ENCODE measurements at regions not wholly inside any gene's neighbourhood (a gene's known extent, or its start where the extent isn't known, plus 50 kb on each side); places are given as distances from the start of the nearest gene placed in this dataset.

GRCh38 chr5:26553079-26553478 is 485.3 kb downstream of the CDH9 start:
- no CpG with 5 or more reads among the region's 2 CpGs for WGBS, 2 experiments (ENCODE audit: extremely low coverage in 2 of 2, insufficient read length in 1 of 2)
- no peak overlapping the region for H3K27ac ChIP-seq (ENCODE audit: insufficient read depth, low read length)
- H3K36me3 ChIP-seq (ENCODE audit: control insufficient read depth, insufficient read depth, low read length): no peaks in the 10 kb centered on the region
- no peak overlapping the region for H3K56ac ChIP-seq (ENCODE audit: extremely low read depth, insufficient read depth, low read length)
- ChIA-PET POLR2A (ENCODE audit: unreplicated experiment) (no interaction called here), CTCF (no interaction called here)
- H3K23ac ChIP-seq (ENCODE audit: low read depth, low read length): no peak overlapping the region
- H4K20me1 ChIP-seq (ENCODE audit: insufficient read depth, low read length): no peaks in the 10 kb centered on the region
- intact Hi-C loops (cut with micrococcal nuclease) (no loop called here), dilution Hi-C loops (cut with HindIII; ENCODE audit: low sequenced_read_pairs, unreplicated experiment) (no loop called here), in situ Hi-C loops (cut with MboI; ENCODE audit: low sequenced_read_pairs) (no loop called here)
- H4K91ac ChIP-seq (ENCODE audit: insufficient read depth, low read depth, low read length): no peak overlapping the region
- DNase-seq: no peak
- no TSS peak for BruUV-seq (replicated peaks)
- H2BK15ac ChIP-seq (ENCODE audit: low read depth, low read length): no peak overlapping the region
- H4K8ac ChIP-seq (ENCODE audit: low read depth in 2 of 2, low read length in 2 of 2): no peak overlapping the region
- H3K9ac ChIP-seq (ENCODE audit: low read depth, low read length): no peak overlapping the region
- H2BK20ac ChIP-seq (ENCODE audit: low read depth, low read length): no peak overlapping the region
- peaks cover 2% of the 10 kb centered on the region; the same call in 1 of the 2 replicates for H3K9me3 ChIP-seq (ENCODE audit: control insufficient read depth, insufficient read depth, low read length)
- H3K4me2 ChIP-seq (ENCODE audit: low read depth, low read length): no peak overlapping the region
- H2BK5ac ChIP-seq (ENCODE audit: low read depth, low read length, poor library complexity, severe bottlenecking): no peak overlapping the region
- no peak overlapping the region for H2BK120ac ChIP-seq (ENCODE audit: low read depth, low read length)
- H3K9me1 ChIP-seq (ENCODE audit: insufficient read depth, low read length): no peaks in the 10 kb centered on the region
- no peaks in the 10 kb centered on the region for H3K79me1 ChIP-seq (ENCODE audit: low read depth in 1 of 2, low read length in 2 of 2)
- H4K5ac ChIP-seq (ENCODE audit: low read depth, low read length): no peak overlapping the region
- no peaks in the 10 kb centered on the region for H3K4me1 ChIP-seq (ENCODE audit: control insufficient read depth, insufficient read depth, low read length)
- no peak for TF ChIP-seq USF2 (IDR thresholded peaks at IDR 0.05; ENCODE audit: low read depth, low read length)
- no peak for TF ChIP-seq RCOR1 (IDR thresholded peaks at IDR 0.05; ENCODE audit: insufficient replicate concordance, low read length)
- TF ChIP-seq MAZ (IDR thresholded peaks at IDR 0.05; ENCODE audit: borderline replicate concordance, low read depth, low read length): no peak
- TF ChIP-seq POLR2A (IDR thresholded peaks at IDR 0.05; ENCODE audit: low read depth, low read length): no peak
- no peak for TF ChIP-seq FOS (IDR thresholded peaks at IDR 0.05; ENCODE audit: low read depth, low read length)
- no peak for TF ChIP-seq CEBPB (IDR thresholded peaks at IDR 0.05; ENCODE audit: low read depth, low read length)
- TF ChIP-seq MAFK (IDR thresholded peaks at IDR 0.05; ENCODE audit: low read depth, low read length): no peak
- TF ChIP-seq BHLHE40 (IDR thresholded peaks at IDR 0.05; ENCODE audit: low read depth, low read length): no peak
- TF ChIP-seq NFE2L2 (IDR thresholded peaks at IDR 0.05; ENCODE audit: low read depth, low read length): no peak
- TF ChIP-seq SMC3 (IDR thresholded peaks at IDR 0.05; ENCODE audit: low read depth, low read length): no peak
- no peak overlapping the region for H3K18ac ChIP-seq (ENCODE audit: low read depth, low read length)
- ATAC-seq (ENCODE audit: low read depth): no peak
- H3K4me3 ChIP-seq (ENCODE audit: insufficient read depth, low read depth, low read length): no peak overlapping the region
- H3K4ac ChIP-seq (ENCODE audit: low read depth, low read length): no peak overlapping the region
- no peak overlapping the region for H2AFZ ChIP-seq (replicated peaks; ENCODE audit: low read length, poor library complexity)
- no peak overlapping the region for H3K14ac ChIP-seq (replicated peaks; ENCODE audit: low read depth, low read length)
- no peak overlapping the region for H2AK9ac ChIP-seq (replicated peaks; ENCODE audit: low read depth, low read length, poor library complexity)
- no peak overlapping the region for H2AK5ac ChIP-seq (ENCODE audit: low read depth, low read length)
- H3K27me3 ChIP-seq (ENCODE audit: control insufficient read depth, insufficient read depth, low read length): no peaks in the 10 kb centered on the region

All from IMR-90 (cell line).